GM23338 (cell line): ENCODE measurements at regions not wholly inside any gene's neighbourhood (a gene's known extent, or its start where the extent isn't known, plus 50 kb on each side); places are given as distances from the start of the nearest gene placed in this dataset.

Experiments
- CREB1 ChIP-seq: fragments of 250-450 bp; sonication (Bioruptor Pico); IDR thresholded peaks from 2 replicates; pipeline ENCODE4 v1.5.0; 2020; ENCODE audit warnings: low read depth, mild to moderate bottlenecking, moderate library complexity
- EZH2 ChIP-seq: fragments of 200-600 bp; sonication (generic); IDR thresholded peaks from one replicate; pipeline ENCODE4 v1.8.0; 2017; ENCODE audit warnings: antibody characterized with exemption, mild to moderate bottlenecking, low read depth; ENCODE audit not compliant: unreplicated experiment
- EZH2phosphoT487 ChIP-seq: fragments of 200-600 bp; sonication (generic); IDR thresholded peaks from one replicate; pipeline ENCODE4 v1.8.1; 2018; ENCODE audit warnings: antibody characterized with exemption; ENCODE audit not compliant: unreplicated experiment
- NANOG ChIP-seq: IDR thresholded peaks from 2 replicates; pipeline ENCODE4 v1.6.1; 2016; ENCODE audit warnings: antibody characterized with exemption, borderline replicate concordance
- POLR2AphosphoS5 ChIP-seq: IDR thresholded peaks from 2 replicates; pipeline ENCODE4 v1.6.1; 2016; ENCODE audit warnings: antibody characterized with exemption, low read depth
- TF ChIP-seq, protein P1 (sequence below), 2 experiments: fragments of 200-600 bp in 1 of 2; sonication (generic) in 1 of 2; conservative IDR thresholded peaks; 2 replicates each; pipeline versions ENCODE4 v1.5.1 to v1.6.1; 2016 to 2017; ENCODE audit warnings: antibody characterized with exemption in 2 of 2, low read depth in 2 of 2, mild to moderate bottlenecking in 2 of 2, moderate library complexity in 1 of 2
- TF ChIP-seq, protein P2 (sequence below): fragments of 250-450 bp; sonication (Bioruptor Pico); IDR thresholded peaks from 2 replicates; pipeline ENCODE4 v1.5.0; 2020; ENCODE audit warnings: mild to moderate bottlenecking, moderate library complexity
- TF ChIP-seq, protein P3 (sequence below): IDR thresholded peaks from 2 replicates; pipeline ENCODE4 v1.6.1; 2016; ENCODE audit warnings: antibody characterized with exemption

DNA sequence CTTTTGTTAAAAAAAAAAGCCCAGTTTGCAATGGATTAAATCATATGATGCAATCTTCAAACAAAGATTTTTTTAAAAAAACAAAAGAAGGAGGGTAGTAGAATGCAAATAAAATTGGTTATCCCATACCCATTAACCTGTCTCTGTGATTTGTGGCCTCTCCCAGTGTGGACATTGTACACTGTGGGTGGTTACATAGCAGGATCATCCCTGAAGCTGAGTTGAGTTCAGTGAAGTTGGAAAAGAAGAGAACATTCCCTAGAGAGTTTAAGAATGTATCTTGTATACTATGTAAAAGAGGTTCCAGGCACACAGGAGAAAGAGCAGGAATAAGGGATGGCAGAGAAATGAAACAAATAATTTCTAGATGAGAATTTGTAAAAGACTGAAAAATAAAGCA lies 142.4 kb upstream of the SLC16A7 start:
- TF ChIP-seq, protein P1, sequence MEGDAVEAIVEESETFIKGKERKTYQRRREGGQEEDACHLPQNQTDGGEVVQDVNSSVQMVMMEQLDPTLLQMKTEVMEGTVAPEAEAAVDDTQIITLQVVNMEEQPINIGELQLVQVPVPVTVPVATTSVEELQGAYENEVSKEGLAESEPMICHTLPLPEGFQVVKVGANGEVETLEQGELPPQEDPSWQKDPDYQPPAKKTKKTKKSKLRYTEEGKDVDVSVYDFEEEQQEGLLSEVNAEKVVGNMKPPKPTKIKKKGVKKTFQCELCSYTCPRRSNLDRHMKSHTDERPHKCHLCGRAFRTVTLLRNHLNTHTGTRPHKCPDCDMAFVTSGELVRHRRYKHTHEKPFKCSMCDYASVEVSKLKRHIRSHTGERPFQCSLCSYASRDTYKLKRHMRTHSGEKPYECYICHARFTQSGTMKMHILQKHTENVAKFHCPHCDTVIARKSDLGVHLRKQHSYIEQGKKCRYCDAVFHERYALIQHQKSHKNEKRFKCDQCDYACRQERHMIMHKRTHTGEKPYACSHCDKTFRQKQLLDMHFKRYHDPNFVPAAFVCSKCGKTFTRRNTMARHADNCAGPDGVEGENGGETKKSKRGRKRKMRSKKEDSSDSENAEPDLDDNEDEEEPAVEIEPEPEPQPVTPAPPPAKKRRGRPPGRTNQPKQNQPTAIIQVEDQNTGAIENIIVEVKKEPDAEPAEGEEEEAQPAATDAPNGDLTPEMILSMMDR (conservative IDR thresholded peaks at IDR 0.05; ENCODE audit: low read depth in 2 of 2) = no peak
- TF ChIP-seq EZH2 (no peak), EZH2phosphoT487 (no peak), POLR2AphosphoS5 (no peak), CREB1 (CRISPR knock-in tag) (no peak), NANOG (no peak)
- TF ChIP-seq, protein P2, sequence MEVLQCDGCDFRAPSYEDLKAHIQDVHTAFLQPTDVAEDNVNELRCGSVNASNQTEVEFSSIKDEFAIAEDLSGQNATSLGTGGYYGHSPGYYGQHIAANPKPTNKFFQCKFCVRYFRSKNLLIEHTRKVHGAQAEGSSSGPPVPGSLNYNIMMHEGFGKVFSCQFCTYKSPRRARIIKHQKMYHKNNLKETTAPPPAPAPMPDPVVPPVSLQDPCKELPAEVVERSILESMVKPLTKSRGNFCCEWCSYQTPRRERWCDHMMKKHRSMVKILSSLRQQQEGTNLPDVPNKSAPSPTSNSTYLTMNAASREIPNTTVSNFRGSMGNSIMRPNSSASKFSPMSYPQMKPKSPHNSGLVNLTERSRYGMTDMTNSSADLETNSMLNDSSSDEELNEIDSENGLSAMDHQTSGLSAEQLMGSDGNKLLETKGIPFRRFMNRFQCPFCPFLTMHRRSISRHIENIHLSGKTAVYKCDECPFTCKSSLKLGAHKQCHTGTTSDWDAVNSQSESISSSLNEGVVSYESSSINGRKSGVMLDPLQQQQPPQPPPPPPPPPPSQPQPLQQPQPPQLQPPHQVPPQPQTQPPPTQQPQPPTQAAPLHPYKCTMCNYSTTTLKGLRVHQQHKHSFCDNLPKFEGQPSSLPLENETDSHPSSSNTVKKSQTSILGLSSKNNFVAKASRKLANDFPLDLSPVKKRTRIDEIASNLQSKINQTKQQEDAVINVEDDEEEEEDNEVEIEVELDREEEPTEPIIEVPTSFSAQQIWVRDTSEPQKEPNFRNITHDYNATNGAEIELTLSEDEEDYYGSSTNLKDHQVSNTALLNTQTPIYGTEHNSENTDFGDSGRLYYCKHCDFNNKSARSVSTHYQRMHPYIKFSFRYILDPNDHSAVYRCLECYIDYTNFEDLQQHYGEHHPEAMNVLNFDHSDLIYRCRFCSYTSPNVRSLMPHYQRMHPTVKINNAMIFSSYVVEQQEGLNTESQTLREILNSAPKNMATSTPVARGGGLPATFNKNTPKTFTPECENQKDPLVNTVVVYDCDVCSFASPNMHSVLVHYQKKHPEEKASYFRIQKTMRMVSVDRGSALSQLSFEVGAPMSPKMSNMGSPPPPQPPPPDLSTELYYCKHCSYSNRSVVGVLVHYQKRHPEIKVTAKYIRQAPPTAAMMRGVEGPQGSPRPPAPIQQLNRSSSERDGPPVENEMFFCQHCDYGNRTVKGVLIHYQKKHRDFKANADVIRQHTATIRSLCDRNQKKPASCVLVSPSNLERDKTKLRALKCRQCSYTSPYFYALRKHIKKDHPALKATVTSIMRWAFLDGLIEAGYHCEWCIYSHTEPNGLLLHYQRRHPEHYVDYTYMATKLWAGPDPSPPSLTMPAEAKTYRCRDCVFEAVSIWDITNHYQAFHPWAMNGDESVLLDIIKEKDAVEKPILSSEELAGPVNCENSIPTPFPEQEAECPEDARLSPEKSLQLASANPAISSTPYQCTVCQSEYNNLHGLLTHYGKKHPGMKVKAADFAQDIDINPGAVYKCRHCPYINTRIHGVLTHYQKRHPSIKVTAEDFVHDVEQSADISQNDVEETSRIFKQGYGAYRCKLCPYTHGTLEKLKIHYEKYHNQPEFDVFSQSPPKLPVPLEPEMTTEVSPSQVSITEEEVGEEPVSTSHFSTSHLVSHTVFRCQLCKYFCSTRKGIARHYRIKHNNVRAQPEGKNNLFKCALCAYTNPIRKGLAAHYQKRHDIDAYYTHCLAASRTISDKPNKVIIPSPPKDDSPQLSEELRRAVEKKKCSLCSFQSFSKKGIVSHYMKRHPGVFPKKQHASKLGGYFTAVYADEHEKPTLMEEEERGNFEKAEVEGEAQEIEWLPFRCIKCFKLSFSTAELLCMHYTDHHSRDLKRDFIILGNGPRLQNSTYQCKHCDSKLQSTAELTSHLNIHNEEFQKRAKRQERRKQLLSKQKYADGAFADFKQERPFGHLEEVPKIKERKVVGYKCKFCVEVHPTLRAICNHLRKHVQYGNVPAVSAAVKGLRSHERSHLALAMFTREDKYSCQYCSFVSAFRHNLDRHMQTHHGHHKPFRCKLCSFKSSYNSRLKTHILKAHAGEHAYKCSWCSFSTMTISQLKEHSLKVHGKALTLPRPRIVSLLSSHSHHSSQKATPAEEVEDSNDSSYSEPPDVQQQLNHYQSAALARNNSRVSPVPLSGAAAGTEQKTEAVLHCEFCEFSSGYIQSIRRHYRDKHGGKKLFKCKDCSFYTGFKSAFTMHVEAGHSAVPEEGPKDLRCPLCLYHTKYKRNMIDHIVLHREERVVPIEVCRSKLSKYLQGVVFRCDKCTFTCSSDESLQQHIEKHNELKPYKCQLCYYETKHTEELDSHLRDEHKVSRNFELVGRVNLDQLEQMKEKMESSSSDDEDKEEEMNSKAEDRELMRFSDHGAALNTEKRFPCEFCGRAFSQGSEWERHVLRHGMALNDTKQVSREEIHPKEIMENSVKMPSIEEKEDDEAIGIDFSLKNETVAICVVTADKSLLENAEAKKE (CRISPR knock-in tag) = no peak
- TF ChIP-seq, protein P3, sequence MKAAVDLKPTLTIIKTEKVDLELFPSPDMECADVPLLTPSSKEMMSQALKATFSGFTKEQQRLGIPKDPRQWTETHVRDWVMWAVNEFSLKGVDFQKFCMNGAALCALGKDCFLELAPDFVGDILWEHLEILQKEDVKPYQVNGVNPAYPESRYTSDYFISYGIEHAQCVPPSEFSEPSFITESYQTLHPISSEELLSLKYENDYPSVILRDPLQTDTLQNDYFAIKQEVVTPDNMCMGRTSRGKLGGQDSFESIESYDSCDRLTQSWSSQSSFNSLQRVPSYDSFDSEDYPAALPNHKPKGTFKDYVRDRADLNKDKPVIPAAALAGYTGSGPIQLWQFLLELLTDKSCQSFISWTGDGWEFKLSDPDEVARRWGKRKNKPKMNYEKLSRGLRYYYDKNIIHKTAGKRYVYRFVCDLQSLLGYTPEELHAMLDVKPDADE = no peak
